ENCODE measurements at regions not wholly inside any gene's neighbourhood (a gene's known extent, or its start where the extent isn't known, plus 50 kb on each side); places are given as distances from the start of the nearest gene placed in this dataset.

DNA sequence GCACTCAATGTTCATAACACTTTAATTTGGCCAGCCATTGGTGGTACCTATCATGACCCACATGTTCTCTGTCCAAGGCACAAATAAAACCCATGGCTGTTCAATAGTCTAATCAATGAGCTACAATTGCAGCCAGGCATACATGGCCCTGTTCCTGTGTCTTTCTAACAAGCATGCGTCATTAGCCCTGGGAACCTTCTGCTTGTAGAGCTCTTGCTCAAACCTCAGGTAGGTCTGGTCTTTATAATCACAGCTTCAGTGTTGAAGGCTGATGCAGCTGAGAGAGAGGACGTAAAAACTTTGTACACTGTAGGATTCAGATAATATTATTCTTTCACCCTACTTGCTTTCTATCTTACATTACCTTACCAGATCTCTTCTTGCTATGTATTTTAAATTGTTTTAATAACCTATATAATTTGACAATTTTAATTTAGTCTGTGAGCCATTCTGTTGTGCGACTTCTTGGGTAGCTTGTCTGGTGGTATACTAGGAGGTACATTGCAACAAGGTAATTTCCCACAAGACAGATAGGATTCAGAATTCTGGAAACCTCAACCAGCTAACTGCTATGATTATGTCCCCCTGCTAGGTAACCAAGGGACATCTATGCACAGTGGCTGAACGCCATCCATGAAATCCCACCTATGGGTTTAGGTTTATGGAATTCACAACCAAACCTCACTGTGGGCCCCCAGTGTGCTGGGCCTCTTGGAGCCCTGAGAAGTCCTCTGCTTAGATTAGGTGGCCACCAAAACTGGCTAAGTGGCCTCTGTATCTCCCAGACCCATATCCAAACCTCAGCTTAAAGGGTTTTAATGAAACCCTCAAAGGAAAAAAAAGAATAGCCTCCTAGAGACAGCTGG, 55.4 kb upstream of the RIPOR2 start:
- peaks cover 11% of the 10 kb centered on the region for H3K4me1 ChIP-seq (ENCODE audit: control insufficient read depth, insufficient read depth, low read length)
- peak in 1 of 2 donors; percentile 50 for DNase-seq

GRCh38 chr6:24991810-24992467, 56.2 kb upstream of the RIPOR2 start:
- TF ChIP-seq, protein P1, sequence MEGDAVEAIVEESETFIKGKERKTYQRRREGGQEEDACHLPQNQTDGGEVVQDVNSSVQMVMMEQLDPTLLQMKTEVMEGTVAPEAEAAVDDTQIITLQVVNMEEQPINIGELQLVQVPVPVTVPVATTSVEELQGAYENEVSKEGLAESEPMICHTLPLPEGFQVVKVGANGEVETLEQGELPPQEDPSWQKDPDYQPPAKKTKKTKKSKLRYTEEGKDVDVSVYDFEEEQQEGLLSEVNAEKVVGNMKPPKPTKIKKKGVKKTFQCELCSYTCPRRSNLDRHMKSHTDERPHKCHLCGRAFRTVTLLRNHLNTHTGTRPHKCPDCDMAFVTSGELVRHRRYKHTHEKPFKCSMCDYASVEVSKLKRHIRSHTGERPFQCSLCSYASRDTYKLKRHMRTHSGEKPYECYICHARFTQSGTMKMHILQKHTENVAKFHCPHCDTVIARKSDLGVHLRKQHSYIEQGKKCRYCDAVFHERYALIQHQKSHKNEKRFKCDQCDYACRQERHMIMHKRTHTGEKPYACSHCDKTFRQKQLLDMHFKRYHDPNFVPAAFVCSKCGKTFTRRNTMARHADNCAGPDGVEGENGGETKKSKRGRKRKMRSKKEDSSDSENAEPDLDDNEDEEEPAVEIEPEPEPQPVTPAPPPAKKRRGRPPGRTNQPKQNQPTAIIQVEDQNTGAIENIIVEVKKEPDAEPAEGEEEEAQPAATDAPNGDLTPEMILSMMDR (IDR thresholded peaks at IDR 0.05), result peak; percentile 84
- H3K4me1 ChIP-seq (ENCODE audit: control insufficient read depth, insufficient read depth, low read length), result peaks cover 14% of the 10 kb centered on the region
- peak; percentile 47 to 91 for DNase-seq

More for the DNA sequence above, 55.4 kb upstream of the RIPOR2 start:
- no peaks in the 10 kb centered on the region for H3K9me3 Mint-ChIP-seq
- peaks cover 14% of the 10 kb centered on the region for H3K36me3 Mint-ChIP-seq
- peaks cover 45 to 53% of the 10 kb centered on the region in 2 donors for H3K4me1 Mint-ChIP-seq
- Histone ChIP-seq H3K4me3 (ENCODE audit: low read length) (no peak overlapping the region), H3K27me3 (ENCODE audit: control insufficient read depth, insufficient read depth, low read length) (no peaks in the 10 kb centered on the region), H3K9me3 (ENCODE audit: control insufficient read depth, insufficient read depth, low read length) (no peaks in the 10 kb centered on the region), H3K36me3 (ENCODE audit: control insufficient read depth, insufficient read depth, low read length) (peaks cover 3% of the 10 kb centered on the region), H3K27ac (ENCODE audit: low read length) (peak overlapping the region; percentile 52)
- TF ChIP-seq, protein P1 (IDR thresholded peaks at IDR 0.05), result no peak
- H3K27ac Mint-ChIP-seq, result peak overlapping the region; percentile 61 to 84
- H3K27me3 Mint-ChIP-seq (ENCODE audit: low read depth in 2 of 2), result no peaks in the 10 kb centered on the region
- ATAC-seq, result peak in 2 of 3 donors; percentile 13 to 28
- intact Hi-C loops (cut with micrococcal nuclease), result no loop called here
- WGBS (ENCODE audit: insufficient coverage), result 80% methylated on average over 3 of the region's 4 CpGs
- H3K4me3 Mint-ChIP-seq, result peak overlapping the region; percentile 9

DNA sequence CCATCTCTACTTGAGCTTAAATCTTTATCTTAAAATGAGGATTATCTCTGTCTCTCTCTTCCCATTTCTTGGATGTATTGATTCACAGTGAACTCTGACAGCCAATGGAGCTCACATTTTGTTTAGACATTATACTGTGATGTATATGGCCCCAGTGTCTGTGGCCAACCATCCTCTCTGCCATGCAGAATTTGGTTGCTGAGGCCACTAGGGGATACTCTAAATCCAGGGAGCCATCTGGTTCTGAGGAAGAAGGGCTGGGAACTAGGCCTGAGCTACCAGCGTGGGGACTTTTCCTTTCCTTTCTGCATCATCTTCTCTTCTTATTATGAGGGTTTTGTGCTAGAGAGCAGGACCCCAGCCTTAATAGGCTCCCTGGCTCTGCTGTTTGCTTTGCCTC, 59.1 kb upstream of the RIPOR2 start:
- intact Hi-C loops (cut with micrococcal nuclease), result no loop called here
- peaks cover 17% of the 10 kb centered on the region for H3K4me1 ChIP-seq (ENCODE audit: control insufficient read depth, insufficient read depth, low read length)
- H3K27ac Mint-ChIP-seq, result peak overlapping the region in 1 of 2 donors; percentile 8
- ATAC-seq (no peak), DNase-seq (no peak)
- WGBS (ENCODE audit: insufficient coverage), result no CpG with 5 or more reads among the region's 1 CpG
- no peak overlapping the region for H3K4me3 ChIP-seq (ENCODE audit: low read length)
- TF ChIP-seq, protein P1 (IDR thresholded peaks at IDR 0.05), result no peak
- H3K4me3 Mint-ChIP-seq, result no peak overlapping the region
- no peaks in the 10 kb centered on the region for H3K36me3 ChIP-seq (ENCODE audit: control insufficient read depth, insufficient read depth, low read length)
- no peaks in the 10 kb centered on the region for H3K9me3 Mint-ChIP-seq
- no peaks in the 10 kb centered on the region for H3K27me3 Mint-ChIP-seq (ENCODE audit: low read depth in 2 of 2)
- H3K36me3 Mint-ChIP-seq, result no peaks in the 10 kb centered on the region
- no peaks in the 10 kb centered on the region for H3K9me3 ChIP-seq (ENCODE audit: control insufficient read depth, insufficient read depth, low read length)
- H3K27me3 ChIP-seq (ENCODE audit: control insufficient read depth, insufficient read depth, low read length), result no peaks in the 10 kb centered on the region
- peaks cover 44 to 53% of the 10 kb centered on the region in 2 donors for H3K4me1 Mint-ChIP-seq
- H3K27ac ChIP-seq (ENCODE audit: low read length), result no peak overlapping the region

More at GRCh38 chr6:24991810-24992467, 56.2 kb upstream of the RIPOR2 start:
- Mint-ChIP-seq H3K4me1 (peaks cover 51 to 55% of the 10 kb centered on the region in 2 donors), H3K27me3 (ENCODE audit: low read depth in 2 of 2) (no peaks in the 10 kb centered on the region), H3K36me3 (peaks cover 7% of the 10 kb centered on the region), H3K4me3 (peak overlapping the region; percentile 14), H3K27ac (peak overlapping the region; percentile 61 to 84), H3K9me3 (no peaks in the 10 kb centered on the region)
- H3K4me3 ChIP-seq (ENCODE audit: low read length), result no peak overlapping the region
- no peaks in the 10 kb centered on the region for H3K9me3 ChIP-seq (ENCODE audit: control insufficient read depth, insufficient read depth, low read length)
- H3K36me3 ChIP-seq (ENCODE audit: control insufficient read depth, insufficient read depth, low read length), result no peaks in the 10 kb centered on the region
- H3K27ac ChIP-seq (ENCODE audit: low read length), result peak overlapping the region; percentile 52
- no peaks in the 10 kb centered on the region for H3K27me3 ChIP-seq (ENCODE audit: control insufficient read depth, insufficient read depth, low read length)
- ATAC-seq, result peak; percentile 94 to 99 (median 98)
- 61% methylated on average over 5 of the region's 5 CpGs for WGBS (ENCODE audit: insufficient coverage)
- intact Hi-C loops (cut with micrococcal nuclease), result loop anchor here (1.0 to 2.0 kb wide), 6 partner anchors 15 to 136 kb away; no protein-coding TSS in a partner anchor

Data from natural killer cell (primary cell).